ENCODE measurements at regions not wholly inside any gene's neighbourhood (a gene's known extent, or its start where the extent isn't known, plus 50 kb on each side); places are given as distances from the start of the nearest gene placed in this dataset.
"Not testable (repeated sequence)": the region's sequence is repeated elsewhere in the genome, so short reads cannot be mapped to it uniquely, and the experiment has no call there.

DNA sequence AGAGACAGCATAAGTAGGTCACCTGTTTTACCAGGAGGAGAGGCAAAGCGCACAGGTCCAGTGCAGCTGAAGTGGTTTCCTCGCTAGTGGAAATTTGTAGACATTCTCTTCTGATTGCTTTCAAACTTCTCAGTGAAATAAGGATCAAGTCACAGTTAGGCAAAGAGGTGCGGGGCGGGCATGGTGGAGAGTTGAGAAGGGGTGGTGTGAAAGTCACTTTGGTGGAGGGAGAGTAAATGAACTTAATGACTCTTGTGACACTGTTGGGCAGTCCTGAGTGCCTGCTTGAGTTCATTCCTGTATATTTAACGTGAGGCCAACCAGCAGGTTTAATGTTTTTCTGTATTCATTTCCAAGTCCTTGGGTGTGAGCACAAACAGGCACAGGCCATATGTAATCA lies 235.6 kb downstream of the TRIML1 start:
- DNase-seq (ENCODE audit: low read depth in 2 of 2), result no peak

DNA sequence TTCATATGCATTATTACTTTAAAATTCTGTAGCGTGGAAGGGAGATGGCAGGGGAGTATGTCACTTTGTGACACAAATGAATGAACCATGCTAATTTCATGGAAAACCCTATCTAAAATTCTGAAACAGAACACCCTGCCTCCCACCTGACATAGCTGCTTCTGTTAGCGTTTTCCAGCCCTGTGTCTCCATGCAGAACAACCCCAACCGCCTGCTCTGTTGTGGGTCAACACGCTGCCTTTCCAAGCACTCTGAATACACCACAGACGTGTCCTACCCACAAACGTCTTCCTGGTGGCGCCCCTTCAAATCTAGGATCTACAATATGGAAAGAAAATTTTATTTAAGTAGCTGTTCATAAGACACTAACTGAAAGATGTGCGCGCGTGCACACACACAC lies 238.6 kb downstream of the TRIML1 start:
- DNase-seq (ENCODE audit: low read depth in 2 of 2), result no peak

DNA sequence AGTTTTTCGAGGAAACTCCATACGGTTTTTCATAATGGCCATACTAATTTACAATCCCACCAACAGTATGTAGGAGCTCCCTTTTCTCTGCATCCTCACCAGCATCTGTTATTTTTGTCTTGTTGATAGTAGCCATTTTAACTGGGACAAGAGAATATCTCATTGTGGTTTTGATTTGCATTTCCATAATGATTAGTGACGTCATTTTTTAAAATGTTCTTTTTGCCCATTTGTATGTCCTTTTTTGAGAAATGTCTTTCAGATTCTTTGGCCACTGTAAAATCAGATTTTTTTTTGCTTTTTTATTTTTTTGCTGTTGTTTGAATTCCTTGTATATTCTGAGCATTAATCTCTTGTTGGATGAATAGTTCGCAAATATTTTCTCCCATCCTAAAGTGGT lies 243.9 kb downstream of the TRIML1 start:
- no peak for DNase-seq (ENCODE audit: low read depth in 2 of 2)

DNA sequence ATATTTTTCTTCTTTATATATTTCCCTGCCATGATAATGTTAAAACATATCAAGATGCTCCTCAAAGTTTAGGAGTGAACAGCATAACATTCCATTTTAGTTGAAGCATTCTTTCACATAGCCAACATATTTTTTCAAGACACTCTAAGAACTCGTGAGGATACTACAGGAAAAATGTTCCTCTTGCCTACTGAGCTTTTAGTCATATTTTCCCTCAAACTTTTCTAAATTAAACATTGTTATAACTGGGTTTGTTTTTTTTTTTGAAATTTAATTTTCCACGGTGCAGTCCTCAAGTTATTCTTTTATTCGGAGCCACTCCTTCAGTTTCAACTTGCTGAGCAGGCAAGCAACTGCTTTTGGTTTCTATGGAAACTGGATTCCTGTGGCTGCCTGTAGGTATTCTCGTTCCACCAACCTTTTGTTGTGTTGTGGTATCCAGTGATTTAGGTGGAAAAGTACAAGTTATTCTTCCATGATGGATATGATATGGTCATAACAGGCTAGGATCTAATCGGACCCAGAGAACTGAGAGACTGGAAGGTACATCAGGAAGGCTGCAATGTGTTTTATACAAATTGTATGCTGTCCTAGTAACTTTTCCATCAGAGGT lies 248.0 kb downstream of the TRIML1 start:
- DNase-seq (ENCODE audit: low read depth in 2 of 2), result no peak

DNA sequence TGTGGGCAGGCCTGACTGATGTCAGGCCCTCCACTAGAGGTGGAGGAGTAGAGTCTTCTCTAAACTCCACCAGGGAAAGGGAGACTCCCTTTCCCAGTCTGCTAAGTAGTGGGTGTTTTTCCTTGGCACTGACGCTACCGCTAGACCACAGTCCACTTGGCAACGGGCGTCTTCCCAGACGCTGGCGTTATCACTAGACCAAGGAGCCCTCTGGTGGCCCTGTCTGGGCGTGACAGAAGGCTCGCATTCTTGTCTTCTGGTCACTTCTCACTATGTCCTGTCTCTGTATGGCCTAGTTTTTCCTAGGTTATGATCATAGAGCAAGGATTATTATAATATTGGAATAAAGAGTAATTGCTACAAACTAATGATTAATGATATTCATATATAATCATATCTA lies 252.1 kb downstream of the TRIML1 start:
- not testable (repeated sequence) for DNase-seq (ENCODE audit: low read depth in 2 of 2)

DNA sequence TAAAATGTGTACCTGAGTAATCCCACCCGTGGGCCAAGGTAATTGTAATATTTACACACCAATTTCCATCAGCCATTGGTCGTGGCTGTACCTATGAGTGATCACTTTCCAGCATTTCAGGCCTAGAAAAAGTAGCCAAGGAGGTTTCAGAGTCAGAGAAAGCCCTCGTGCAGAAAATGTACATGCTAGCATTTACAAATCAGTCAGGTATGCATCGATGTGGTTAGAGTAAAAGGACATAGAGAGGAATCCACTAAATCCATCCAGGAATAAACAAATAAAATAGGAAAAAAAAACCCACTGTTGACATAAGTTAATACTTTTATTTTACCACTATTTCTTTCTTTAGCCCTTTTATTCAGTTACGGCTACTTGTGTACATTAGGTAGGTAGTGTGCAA lies 256.8 kb downstream of the TRIML1 start:
- DNase-seq (ENCODE audit: low read depth in 2 of 2), result no peak

DNA sequence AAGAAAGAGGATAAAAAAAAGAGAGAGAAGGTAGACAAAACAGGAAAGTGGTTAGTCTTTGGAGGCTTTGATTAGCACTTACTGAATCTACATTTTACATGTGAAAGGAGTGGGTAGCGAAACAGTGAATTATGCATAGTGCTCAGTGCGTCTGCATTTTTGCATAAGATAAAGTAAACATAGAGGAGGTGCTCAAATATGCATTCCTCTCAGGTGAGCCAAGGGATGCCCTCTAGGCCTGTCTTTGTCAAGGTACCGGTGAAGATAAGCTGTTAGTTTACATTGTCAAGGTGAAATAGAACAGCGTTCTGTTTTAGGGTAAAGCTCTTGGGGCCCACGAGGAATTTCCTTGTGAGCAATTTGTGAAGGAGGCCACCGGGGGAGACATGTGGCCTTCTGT lies 260.6 kb downstream of the TRIML1 start:
- no peak for DNase-seq (ENCODE audit: low read depth in 2 of 2)

DNA sequence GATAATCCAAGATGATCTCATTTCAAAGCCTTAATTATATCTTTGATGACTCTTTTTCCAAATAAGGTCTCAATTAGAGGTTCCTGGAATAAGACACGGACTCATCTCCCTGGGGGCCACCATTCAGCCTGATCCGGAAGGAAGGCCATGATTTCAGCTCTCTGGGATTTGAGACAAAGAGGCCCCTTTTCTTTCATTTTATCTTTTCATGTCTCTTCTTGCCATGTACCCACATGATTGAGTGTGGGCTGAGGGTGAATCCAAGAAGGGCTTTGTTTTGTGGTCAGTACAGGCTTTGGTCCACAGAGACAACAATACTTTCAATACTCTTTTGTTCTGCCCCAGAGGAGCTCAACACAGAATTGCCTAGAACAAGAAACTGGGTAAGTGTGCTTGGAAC lies 261.2 kb downstream of the TRIML1 start:
- no peak for DNase-seq (ENCODE audit: low read depth in 2 of 2)

DNA sequence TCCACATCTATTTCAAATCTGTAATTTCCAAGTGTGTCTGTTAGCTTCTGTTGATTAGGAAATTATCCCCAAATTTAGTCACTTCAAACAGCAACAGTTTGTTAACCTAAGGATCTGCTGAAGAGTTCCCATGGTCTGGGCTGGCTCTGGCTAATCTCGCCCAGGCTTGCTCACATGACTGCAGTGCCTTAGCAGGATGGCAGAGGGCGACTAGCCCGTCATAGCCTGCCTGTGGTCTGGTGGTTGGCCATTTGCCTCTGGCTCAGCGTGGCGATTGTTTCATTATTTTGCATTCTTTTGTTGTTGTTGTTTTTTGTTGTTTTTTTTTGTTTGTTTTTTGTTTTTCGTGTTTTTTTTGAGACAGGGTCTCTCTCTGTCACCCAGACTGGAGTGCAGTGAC lies 264.0 kb downstream of the TRIML1 start:
- DNase-seq (ENCODE audit: low read depth in 2 of 2), result no peak

DNA sequence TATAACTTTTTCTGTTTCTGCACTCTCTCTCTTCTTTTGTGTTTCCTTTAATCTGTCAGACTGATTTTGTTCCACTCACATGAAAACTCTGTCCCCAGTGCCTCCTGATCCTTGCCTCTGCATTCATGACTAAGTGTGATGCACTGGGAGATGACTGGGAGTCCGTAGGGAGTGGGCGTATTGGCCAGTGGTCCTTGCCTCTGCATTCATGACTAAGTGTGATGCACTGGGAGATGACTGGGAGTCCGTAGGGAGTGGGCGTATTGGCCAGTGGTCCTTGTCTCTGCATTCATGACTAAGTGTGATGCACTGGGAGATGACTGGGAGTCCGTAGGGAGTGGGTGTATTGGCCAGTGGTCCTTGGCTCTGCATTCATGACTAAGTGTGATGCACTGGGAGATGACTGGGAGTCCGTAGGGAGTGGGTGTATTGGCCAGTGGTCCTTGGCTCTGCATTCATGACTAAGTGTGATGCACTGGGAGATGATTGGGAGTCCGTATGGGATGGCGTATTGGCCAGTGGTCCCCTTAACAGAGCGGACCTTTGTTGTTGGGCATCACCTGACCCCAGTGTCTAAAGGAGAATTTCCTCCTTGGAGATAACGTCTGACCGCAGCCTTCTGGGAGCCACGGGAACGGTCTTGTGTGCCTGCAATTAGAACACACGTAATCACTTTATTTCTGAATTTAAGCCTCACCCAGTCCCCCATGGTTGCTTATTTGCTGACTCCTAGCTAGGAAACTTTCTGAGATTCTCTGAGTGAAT lies 266.0 kb downstream of the TRIML1 start:
- DNase-seq (ENCODE audit: low read depth in 2 of 2), result not testable (repeated sequence)

DNA sequence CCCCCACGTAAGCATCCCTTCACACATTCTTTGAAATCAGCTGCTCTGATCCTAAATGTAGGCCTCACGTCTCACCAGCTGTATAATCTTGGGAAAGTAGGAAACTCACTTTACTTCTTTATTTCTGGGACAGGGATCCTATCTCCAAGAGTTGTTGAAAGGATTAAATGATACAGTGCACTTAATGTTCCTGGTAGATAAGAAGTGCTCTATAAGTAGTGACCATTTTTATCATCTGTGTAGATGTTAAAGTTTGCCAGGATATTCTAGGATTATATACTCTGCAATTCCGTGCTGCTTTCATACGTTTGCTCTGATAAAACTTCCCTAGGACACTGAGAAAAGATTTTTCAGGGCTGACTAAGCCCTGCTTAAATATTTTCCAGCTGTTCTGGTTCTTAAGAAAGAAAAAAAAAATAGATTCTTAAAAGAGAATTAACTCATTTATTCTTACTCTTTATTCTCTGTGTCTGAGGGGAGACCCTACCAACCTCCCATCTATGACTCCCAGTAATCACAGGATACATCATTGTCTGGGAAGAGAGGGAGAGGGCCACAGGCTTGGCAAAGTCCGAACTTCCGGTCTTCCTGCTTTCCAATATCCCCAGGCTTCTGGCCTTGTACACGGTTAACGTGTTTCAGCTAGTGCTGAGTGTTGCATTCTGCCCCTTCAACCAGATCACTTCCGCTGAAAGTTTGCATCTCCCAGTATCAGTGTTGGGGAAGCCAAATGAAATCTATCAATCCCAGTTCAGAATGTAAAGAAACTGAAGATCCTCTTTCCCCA lies 269.2 kb downstream of the TRIML1 start:
- DNase-seq (ENCODE audit: low read depth in 2 of 2), result no peak

DNA sequence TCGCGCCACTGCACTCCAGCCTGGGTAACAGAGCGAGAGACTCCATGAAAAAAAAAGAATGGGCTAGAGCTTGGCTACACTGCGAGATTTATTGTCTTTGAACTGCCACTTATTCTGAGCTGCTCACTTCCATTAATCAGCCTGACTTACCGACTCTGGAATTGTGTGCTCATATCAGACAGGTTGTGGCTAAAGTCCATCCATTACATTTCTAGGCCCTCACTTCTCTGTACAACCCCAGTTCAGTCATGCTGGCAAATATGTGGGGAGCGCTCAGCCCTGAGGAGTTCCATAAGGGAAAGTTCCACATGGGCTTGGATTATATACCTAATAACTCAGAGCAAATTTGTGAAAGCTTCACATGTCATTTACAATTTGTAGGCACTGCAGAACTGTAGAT lies 270.6 kb downstream of the TRIML1 start:
- no peak for DNase-seq (ENCODE audit: low read depth in 2 of 2)

DNA sequence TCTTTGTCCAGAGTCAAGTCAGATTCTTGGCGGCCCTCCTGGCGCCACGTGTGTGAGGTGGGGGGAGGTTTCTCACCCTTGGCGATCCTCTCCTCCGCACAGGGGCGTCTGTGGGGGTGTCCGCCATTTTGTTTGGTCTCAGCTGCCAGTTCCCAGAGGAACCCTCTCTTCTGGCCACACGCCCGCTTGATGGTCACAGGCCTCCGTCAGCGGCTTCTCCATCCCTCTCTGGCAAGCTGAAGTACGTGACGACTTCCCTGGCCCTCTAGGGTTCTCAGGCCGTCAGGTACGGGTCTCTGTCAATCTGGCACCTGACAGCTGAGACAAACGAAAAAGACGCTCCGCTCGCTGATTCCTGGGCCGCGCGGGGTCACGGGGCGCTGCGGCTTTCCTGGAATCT lies 272.6 kb downstream of the TRIML1 start:
- DNase-seq (ENCODE audit: low read depth in 2 of 2), result no peak

DNA sequence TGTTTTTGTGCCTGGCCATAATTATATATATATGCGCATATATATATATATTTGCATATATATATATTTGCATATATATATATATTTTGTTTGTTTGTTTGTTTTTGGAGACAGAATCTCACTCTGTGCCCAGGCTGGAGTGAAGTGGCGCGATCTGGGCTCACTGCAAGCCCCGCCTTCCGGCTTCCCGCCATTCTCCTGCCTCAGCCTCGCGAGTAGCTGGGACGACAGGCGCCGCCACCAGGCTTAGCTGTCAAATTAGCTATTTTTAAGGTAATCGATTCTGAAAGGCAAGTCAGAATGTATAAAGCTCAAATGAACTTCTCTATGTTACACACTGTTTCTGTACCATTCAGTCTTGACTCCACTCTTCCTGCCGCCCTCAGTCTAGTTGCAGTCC lies 273.3 kb downstream of the TRIML1 start:
- no peak for DNase-seq (ENCODE audit: low read depth in 2 of 2)

DNA sequence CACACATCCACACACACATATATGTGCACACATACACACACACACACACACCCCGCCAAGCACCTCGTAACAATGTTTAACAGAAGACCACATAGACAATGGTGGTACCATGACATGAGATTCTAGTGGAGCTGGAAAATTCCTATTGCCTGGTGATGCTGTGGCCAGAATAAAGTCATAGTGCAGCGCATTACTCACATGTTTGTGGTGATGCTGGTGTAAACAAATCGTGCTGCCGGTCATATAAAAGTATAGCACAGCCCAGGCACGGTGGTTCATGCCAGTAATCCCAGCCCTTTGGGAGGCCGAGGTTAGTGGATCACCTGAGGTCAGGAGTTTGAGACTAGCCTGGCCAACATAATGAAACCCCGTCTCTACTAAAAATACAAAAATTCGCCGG lies 275.2 kb downstream of the TRIML1 start:
- no peak for DNase-seq (ENCODE audit: low read depth in 2 of 2)

DNA sequence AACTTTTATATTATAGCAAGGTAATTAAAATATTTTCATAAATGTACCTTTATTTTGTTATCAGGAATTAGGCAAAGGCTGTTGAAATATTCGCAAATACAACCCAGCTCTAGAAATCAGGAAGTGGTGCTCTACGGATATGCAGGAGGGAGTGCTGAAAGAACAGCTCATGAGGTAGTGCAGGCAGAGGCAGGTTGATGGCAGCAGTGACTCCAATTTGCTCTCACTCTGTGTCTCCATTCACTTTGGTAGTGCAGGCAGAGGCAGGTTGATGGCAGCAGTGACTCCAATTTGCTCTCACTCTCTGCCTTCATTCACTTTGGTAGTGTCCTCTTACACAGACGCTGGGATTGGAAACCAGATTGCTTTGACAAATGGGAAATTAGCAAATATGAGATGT lies 277.9 kb downstream of the TRIML1 start:
- no peak for DNase-seq (ENCODE audit: low read depth in 2 of 2)

DNA sequence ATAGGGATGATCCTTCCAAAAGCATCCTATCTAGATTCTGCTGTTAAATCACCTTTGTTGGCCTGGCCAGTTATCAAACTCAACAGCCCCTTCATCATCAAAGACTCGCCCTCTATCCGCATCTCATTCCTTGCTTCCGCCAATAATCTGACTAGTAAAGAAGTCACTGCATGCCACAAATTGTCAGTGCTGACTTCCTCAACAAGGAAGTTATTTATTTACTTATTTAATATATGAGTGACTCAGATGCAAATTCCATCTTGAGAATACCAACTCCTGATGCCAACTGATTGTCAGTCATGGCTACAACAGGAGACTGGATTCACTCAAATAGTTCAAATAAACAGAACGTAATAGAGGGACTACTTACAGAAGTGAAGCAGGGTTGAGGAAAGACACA lies 283.8 kb downstream of the TRIML1 start:
- DNase-seq (ENCODE audit: low read depth in 2 of 2), result no peak

DNA sequence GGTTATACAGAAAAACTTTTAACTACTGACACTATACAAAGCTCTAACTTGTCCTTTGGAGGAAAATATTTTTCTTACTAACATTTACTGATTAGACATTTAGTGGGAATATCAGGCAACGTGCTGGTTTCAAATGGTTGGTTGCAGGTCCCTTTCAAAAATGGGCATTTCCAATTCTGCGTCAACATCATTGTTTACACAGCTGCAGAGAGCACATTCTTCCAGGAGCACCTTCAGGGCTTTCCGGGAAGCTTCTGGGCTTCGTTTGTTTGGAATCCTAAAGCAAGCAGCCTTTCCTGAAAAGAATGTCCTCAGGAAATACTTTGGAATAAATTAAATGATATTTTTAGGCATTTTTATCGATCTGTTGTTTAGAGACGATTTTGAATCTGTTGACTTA lies 289.7 kb downstream of the TRIML1 start:
- DNase-seq (ENCODE audit: low read depth in 2 of 2), result no peak

DNA sequence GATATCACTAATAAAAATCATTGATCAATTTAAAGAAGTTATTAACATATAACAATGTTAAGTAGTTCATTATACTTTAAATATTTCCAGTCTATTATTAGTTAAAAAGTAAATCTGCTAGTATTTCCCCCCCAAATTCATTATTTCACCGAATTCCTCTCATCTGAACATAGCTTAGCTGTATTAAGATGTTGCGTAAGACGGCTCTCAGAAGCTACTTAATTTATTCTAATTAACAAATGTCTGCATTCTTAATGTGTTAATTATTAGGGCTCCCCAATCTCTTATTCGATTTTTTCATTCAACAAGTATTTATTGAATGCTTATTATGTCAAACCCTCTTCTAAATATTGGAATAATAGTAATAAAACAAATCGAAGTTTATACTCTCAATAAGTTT lies 290.7 kb downstream of the TRIML1 start:
- no peak for DNase-seq (ENCODE audit: low read depth in 2 of 2)

DNA sequence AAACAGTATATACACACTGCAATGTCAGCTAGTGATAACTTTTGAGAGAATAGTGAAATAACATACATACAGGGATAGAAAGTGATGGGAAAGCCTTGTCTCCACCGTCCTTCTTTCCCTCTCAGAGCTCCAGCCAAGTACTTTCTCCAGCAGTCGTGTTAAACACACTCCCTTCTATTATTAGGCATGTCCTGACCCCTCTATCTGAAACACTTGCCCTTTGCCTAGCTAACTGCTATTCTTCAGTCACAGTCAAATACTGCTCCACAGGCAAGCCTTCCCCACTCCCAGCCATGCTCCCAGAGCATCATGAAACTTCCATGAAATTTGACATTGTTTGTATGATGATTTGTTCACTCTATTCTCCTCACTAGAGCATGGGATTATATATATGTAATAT lies 291.1 kb downstream of the TRIML1 start:
- DNase-seq (ENCODE audit: low read depth in 2 of 2), result no peak

DNA sequence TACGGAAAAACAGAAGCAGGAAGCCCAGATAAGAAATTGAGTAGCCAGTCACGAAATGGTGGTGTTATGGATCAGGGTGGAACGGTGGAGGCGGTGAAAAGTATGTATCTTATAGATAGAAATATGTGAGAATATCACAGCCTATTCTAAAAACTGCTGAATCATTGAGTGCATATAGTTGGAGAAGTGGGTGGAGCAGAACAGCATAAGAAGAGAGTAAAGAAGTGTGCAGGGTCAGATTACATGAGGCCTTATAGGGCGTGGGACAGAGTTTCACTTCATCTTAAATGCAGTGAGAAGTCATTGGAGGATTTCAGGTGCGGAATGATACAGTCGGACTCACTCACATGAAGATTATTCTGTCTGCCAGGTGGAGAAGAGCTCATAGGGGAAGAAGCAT lies 293.1 kb downstream of the TRIML1 start:
- no peak for DNase-seq (ENCODE audit: low read depth in 2 of 2)

DNA sequence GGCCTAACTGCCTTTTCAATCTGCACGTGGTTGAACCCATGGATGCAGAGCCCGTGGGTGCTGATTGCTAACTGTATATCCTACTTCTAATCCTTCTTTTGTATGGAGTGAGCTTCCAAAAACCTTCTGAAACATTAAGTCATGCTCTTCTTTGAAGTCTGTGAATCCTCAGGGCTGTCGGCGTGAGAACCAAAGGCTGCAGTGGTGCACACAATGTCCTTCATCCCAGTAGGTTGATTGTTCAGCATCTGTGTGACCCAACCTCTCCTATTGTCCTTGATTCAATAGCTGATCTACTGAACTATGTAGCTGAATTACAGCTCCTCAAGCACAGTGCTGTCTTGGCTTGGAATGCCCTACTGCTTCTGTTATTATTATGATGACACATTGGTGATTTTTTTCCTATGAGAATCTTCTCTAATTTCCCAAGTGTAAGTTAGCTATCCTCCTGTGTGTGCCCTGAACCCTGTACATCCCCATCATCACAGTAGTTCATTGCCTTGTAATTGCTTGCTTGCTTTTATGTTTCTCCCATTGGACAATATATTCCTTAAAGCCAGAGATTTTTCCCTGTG lies 294.6 kb downstream of the TRIML1 start:
- no peak for DNase-seq (ENCODE audit: low read depth in 2 of 2)

DNA sequence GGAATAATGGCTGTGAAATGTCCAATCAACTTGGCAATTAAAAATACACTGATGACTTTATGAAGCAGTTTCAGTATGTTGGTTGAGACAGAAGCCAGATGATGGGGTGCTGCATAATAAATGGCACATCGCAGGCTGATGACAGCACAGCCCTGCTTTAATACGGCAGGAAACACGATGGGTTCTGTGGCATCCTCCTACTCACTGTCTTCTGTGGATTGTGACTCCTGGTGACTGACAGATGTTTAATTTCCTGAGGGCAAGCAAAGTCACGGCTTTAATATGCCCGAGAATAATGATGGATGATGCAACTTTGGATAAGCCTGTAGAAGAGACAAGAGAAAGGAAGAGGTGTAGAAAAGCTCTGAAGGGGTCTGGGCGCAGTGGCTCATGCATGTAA lies 295.4 kb downstream of the TRIML1 start:
- no peak for DNase-seq (ENCODE audit: low read depth in 2 of 2)
